GM12891 (cell line): ENCODE measurements at regions not wholly inside any gene's neighbourhood (a gene's known extent, or its start where the extent isn't known, plus 50 kb on each side); places are given as distances from the start of the nearest gene placed in this dataset.

ENCODE experiments used
- POLR2A ChIP-seq: IDR thresholded peaks from 2 replicates; pipeline ENCODE4 v1.6.1; 2011; ENCODE audit warnings: low read depth, low read length, control low read depth
- POLR2AphosphoS5 ChIP-seq: IDR thresholded peaks from 2 replicates; pipeline ENCODE4 v1.6.1; 2011; ENCODE audit warnings: low read depth, low read length, control low read depth
- SPI1 ChIP-seq: IDR thresholded peaks from 2 replicates; pipeline ENCODE4 v1.6.1; 2011; ENCODE audit warnings: low read depth, low read length, control low read depth

DNA sequence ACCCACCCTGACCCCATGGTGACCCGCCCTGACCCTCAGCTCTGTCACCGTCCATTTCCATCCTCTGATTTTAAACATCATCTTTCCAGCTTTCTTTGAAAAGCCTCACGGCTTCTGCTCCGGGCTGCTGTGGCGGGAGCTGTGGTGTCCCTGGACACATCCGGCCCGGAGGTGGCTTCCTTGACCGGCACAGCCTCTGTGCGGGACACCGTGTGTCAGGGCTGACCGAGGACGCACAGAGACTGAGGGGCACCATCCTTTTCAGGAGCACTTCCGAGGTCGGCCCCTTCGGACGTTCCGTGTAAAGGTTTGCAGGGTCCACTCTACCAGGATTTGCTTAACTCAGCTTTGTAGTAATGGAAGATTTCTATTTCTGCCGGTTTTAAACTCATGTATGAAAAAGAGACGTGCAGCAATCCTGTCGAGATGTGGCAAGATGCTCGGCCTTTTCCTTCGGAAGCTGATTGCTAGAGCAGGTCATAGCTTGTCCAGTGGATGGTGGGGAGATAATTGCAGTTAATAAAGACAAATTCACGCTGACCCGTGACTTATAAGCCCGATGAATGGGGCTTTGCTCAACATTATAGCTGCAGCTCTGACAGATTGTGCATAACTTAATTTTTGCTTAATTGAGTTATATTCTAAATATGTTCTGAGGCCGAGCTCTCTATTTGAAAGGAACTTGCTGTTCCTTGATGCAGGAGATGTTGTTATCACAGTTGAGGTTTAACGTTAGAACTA, 54.4 kb upstream of the CFAP46 start:
- no peak for TF ChIP-seq POLR2AphosphoS5
- no peak for TF ChIP-seq POLR2A
- no peak for TF ChIP-seq SPI1
